GM12873 (cell line): ENCODE measurements at regions not wholly inside any gene's neighbourhood (a gene's known extent, or its start where the extent isn't known, plus 50 kb on each side); places are given as distances from the start of the nearest gene placed in this dataset.

ENCODE experiments used
- TF ChIP-seq, protein P1 (sequence below): IDR thresholded peaks from 2 replicates; pipeline ENCODE4 v1.5.1; 2012; ENCODE audit warnings: low read depth, mild to moderate bottlenecking, moderate library complexity, low read length, control low read depth; ENCODE audit not compliant: insufficient read depth; ENCODE audit errors: missing control alignments

DNA sequence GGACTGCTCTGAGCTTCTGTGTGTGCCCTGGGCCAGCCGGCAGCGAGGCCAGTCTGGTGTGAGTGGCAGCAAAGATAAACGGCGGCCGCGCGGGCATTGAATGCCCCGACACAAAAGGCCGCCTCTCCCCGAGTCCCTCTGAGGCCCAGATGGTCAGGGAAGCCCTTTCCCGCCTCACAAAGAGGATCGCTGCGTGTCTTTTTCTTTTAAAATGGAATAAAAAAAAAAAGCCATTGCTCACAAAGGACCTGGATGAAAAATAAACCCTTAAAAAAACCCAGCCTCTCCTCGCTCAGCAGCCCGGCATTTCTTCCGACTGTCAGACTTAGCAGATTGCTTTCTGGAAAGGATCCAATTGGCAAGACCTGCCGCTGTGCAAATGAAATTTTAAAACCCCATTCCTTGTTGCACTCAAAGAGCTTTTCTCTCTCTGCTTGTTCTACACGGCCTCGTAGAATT, 578.7 kb downstream of the BCOR start:
- TF ChIP-seq, protein P1, sequence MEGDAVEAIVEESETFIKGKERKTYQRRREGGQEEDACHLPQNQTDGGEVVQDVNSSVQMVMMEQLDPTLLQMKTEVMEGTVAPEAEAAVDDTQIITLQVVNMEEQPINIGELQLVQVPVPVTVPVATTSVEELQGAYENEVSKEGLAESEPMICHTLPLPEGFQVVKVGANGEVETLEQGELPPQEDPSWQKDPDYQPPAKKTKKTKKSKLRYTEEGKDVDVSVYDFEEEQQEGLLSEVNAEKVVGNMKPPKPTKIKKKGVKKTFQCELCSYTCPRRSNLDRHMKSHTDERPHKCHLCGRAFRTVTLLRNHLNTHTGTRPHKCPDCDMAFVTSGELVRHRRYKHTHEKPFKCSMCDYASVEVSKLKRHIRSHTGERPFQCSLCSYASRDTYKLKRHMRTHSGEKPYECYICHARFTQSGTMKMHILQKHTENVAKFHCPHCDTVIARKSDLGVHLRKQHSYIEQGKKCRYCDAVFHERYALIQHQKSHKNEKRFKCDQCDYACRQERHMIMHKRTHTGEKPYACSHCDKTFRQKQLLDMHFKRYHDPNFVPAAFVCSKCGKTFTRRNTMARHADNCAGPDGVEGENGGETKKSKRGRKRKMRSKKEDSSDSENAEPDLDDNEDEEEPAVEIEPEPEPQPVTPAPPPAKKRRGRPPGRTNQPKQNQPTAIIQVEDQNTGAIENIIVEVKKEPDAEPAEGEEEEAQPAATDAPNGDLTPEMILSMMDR: no peak

DNA sequence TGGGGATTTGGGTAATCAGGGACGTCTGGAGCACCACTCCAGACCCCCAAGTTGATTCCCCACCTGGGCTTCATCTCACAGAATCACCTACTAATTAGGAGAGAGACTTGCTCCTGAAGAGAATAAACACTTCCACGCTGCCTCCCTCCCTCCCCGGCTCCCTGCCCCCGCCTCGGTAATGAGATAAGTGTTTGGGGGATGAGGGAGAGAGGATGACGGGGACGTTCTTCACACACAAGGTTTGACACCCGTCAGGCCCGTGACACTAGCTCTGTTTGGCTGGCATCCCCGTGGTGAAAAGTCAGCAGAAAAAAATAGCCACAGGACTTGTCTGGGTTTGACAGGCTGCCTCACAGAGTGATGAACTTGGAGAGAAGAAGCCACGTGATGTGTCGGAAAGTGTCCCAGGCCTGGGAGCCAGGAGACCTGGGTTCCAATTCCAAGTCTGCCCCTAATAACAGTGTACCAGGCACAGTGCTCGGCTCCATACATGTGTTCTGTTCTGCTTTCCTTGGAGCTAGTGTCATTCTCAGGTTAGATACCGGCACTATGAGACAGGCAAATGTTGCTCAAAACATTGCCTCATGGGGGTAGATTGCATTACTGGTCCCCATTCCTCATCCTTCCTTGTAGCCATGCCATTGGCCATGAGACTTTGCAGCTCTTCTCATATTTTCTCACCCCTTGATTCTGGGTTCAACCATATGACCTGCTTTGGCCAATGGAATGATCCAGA, 578.0 kb downstream of the BCOR start:
- TF ChIP-seq, protein P1: no peak

DNA sequence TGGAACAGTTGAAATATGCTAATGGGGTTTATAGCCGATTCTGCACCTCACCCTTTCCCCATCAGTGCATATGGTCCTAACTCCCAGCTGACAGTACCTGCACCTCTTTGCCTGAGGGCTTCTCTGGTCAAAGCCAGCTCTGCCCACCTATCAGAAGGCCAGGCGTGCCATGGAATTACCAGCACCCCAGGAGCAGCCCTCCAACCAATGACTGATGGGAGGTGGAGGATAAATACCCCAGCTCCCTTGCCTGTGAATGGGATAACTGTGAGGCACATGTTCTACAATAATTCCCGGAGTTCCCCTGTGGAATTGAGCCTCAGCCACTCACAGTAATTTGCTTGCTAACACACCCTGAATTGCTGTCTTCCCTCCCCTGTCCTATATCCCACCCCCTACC, 572.0 kb downstream of the BCOR start:
- TF ChIP-seq, protein P1: no peak

DNA sequence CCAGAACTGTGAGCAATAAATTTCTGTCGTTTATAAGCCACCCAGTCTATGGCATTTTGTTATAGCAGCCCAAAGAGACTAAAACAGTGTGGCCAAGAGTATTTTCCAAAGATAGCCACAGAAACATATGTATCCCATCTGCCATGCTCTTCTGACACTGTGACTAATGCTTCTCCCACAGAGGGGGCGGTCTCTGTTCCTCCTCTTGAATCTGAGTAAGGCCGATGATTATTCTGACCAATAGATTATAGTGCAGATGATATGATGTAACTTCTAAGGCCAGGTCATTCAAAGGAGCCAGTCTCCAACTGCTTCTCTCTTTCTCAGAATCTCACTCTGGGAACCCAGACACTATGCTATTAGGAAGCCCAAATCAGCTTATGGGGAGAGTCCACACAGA, 570.7 kb downstream of the BCOR start:
- TF ChIP-seq, protein P1: no peak

DNA sequence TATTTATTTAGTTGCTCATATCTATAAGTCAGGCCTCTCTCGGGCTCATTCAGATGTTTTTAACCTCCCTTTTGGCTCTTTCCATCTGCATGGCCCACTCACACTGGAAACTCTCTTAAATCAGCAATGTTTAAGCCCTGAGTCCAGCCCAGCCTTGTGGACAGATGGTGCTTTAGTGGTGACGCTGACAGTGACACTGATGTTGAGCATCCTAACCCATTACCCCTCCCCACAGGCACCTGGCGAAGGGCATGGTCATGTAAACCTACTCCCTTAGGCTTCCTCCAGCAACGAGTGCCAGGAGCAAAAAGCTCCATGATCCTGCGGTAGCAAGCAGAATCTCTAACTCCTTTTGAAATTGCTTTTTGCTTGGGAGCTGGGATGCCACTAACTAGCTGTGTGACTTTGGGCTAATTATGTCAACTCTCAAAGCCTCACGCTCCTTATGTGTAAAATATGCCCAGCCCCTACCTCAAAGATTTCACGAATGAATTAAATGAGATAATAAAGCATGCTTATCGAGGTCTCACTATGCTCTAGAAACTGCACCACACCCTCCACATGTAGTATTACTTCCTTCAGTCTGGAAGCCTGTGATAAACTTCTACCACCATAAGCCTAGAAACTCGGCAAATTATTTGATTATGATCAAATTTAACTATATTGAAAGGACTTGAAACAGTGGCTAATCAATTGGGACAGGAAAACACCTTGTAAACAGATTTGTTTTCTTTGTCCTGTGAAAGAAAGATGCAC, 569.4 kb downstream of the BCOR start:
- TF ChIP-seq, protein P1: no peak

DNA sequence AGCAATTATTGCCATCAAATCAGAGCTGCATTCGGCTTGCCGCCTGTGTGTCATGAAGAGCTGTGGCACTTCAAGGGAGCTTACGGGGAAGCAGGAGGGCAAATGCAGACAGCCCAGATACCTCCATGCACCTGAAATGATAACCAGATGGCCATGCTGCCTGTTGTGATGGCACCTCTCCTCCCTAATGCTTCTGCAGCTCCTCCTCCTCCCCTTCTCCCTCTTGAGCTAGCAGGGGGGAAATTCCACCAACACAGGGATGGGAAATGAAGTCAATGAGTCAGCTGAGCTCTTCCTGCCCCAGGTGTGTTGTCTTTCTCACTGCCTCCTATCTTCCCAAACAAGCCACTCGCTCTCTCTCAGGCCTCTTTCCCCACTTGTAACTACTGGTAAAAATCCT, 565.0 kb downstream of the BCOR start:
- TF ChIP-seq, protein P1: no peak

DNA sequence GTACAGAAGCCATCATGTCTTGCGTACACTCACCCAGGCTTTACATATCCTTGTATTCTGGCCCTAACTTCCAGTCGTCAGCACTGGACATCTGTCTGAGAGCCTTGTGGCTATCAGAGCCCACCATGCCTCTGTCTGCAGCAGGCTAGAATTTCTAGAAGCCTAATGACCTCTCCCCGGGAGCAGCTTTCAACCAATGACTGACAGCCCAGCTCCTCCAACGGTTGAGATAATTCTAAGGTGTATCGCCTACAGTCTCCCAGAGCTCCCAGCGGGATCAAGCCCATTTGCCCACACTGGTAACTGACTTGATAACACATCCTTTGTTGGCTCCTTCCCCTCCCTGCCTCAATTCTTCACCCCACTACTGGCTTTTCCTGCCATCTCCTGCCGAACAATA, 562.8 kb downstream of the BCOR start:
- TF ChIP-seq, protein P1: no peak
